Panc1 (cell line): ENCODE measurements at regions not wholly inside any gene's neighbourhood (a gene's known extent, or its start where the extent isn't known, plus 50 kb on each side); places are given as distances from the start of the nearest gene placed in this dataset.

Experiments
- ATAC-seq: fragments of 200-7000 bp; cut with Tn5 transposase; 2 replicates; pipeline ENCODE4 v1.9.1; 2020; ENCODE audit warnings: mild to moderate bottlenecking, moderate library complexity
- BruUV-seq: library from RNA; stranded (reverse); fragments of 400-500 nt; replicated peaks from 2 replicates; lab custom pipeline; 2021; lab: Mats Ljungman, UMichigan
- CTCF ChIA-PET: fragments of 300-600 bp; sonication (Branson Sonifier 250); formaldehyde crosslinking; loops from one replicate; lab custom pipeline; 2022; ENCODE audit warnings: antibody characterized with exemption; lab: Charles Lee
- POLR2A ChIA-PET: fragments of 300-600 bp; sonication (Branson Sonifier 250); formaldehyde crosslinking; loops from one replicate; lab custom pipeline; 2022; ENCODE audit warnings: antibody characterized with exemption; lab: Charles Lee
- DNase-seq: peaks from one replicate; pipeline ENCODE4 v3.0.0-alpha.2; 2010; ENCODE audit warnings: low read depth, low spot score
- H3K27ac ChIP-seq: 2 replicates; pipeline ENCODE4 v1.5.1; 2011; ENCODE audit warnings: mild to moderate bottlenecking, low read length, inconsistent platforms
- H3K27me3 ChIP-seq: fragments of 200-500 bp; sonication (Bioruptor generic); 2 replicates; pipeline ENCODE4 v1.6.0; 2014; ENCODE audit warnings: low read length, inconsistent platforms; ENCODE audit not compliant: control insufficient read depth, insufficient read depth
- H3K36me3 ChIP-seq: fragments of 200-500 bp; sonication (Bioruptor generic); 2 replicates; pipeline ENCODE4 v1.5.1; 2014; ENCODE audit warnings: inconsistent platforms, mild to moderate bottlenecking, low read length, moderate library complexity; ENCODE audit not compliant: control insufficient read depth, insufficient read depth
- H3K4me1 ChIP-seq: 2 replicates; pipeline ENCODE4 v1.5.1; 2011; ENCODE audit warnings: inconsistent platforms, mild to moderate bottlenecking, low read length, moderate library complexity; ENCODE audit not compliant: control insufficient read depth, insufficient read depth
- H3K4me3 ChIP-seq, 2 experiments: 2 replicates each; pipeline ENCODE4 v1.5.1; 2011 to 2012; ENCODE audit warnings: low read depth in 2 of 2, low read length in 2 of 2, mild to moderate bottlenecking in 2 of 2, inconsistent platforms in 1 of 2, moderate library complexity in 1 of 2
- H3K9me3 ChIP-seq: fragments of 200-500 bp; sonication (Bioruptor generic); 2 replicates; pipeline ENCODE4 v1.5.1; 2014; ENCODE audit warnings: low read depth, mild to moderate bottlenecking, inconsistent platforms, low read length, moderate library complexity; ENCODE audit not compliant: control insufficient read depth, insufficient read depth
- POLR2AphosphoS5 ChIP-seq: IDR thresholded peaks from 2 replicates; pipeline ENCODE4 v1.6.1; 2012; ENCODE audit warnings: mild to moderate bottlenecking, low read depth, low read length, moderate library complexity
- REST ChIP-seq, 2 experiments: IDR thresholded peaks; 2 replicates each; pipeline ENCODE4 v1.6.1; 2011 to 2012; ENCODE audit warnings: low read depth in 2 of 2, control low read depth in 1 of 2, low read length in 1 of 2, mild to moderate bottlenecking in 1 of 2, moderate library complexity in 1 of 2; ENCODE audit not compliant: insufficient read depth in 1 of 2
- SIN3A ChIP-seq: IDR thresholded peaks from 2 replicates; pipeline ENCODE4 v1.6.1; 2012; ENCODE audit warnings: low read depth, mild to moderate bottlenecking, low read length, moderate library complexity, borderline replicate concordance; ENCODE audit not compliant: insufficient read depth
- TCF7L2 ChIP-seq: IDR thresholded peaks from 2 replicates; pipeline ENCODE4 v1.6.1; 2011; ENCODE audit warnings: mild to moderate bottlenecking, low read depth, low read length, inconsistent platforms
- in situ Hi-C: cut with HindIII; loops from 2 replicates; pipeline ENCODE4 v1.10.0; 2016; ENCODE audit warnings: low sequenced_read_pairs, low pct_unique_long_range_greater_than_20kb
- intact Hi-C: fragments of 100-400 bp; cut with micrococcal nuclease; formaldehyde crosslinking; loops from one replicate; pipeline ENCODE4 v1.10.0; 2022; ENCODE audit not compliant: unreplicated experiment
- TF ChIP-seq, protein P1 (sequence below): fragments of 450-650 bp; IDR thresholded peaks from 2 replicates; pipeline ENCODE4 v1.5.1; 2017; ENCODE audit warnings: mild to moderate bottlenecking

GRCh38 chr4:129804461-129804981, 708.6 kb downstream of the C4orf33 start:
- no TSS peak for BruUV-seq
- Histone ChIP-seq H3K27ac (no peak overlapping the region), H3K27me3 (no peaks in the 10 kb centered on the region), H3K9me3 (no peaks in the 10 kb centered on the region), H3K4me3 (no peak overlapping the region), H3K4me1 (no peaks in the 10 kb centered on the region), H3K36me3 (no peaks in the 10 kb centered on the region)
- POLR2A ChIA-PET = no interaction called here
- CTCF ChIA-PET = no interaction called here
- ATAC-seq (no peak), DNase-seq (no peak)
- in situ Hi-C loops (no loop called here), intact Hi-C loops (no loop called here)
- TF ChIP-seq, protein P1, sequence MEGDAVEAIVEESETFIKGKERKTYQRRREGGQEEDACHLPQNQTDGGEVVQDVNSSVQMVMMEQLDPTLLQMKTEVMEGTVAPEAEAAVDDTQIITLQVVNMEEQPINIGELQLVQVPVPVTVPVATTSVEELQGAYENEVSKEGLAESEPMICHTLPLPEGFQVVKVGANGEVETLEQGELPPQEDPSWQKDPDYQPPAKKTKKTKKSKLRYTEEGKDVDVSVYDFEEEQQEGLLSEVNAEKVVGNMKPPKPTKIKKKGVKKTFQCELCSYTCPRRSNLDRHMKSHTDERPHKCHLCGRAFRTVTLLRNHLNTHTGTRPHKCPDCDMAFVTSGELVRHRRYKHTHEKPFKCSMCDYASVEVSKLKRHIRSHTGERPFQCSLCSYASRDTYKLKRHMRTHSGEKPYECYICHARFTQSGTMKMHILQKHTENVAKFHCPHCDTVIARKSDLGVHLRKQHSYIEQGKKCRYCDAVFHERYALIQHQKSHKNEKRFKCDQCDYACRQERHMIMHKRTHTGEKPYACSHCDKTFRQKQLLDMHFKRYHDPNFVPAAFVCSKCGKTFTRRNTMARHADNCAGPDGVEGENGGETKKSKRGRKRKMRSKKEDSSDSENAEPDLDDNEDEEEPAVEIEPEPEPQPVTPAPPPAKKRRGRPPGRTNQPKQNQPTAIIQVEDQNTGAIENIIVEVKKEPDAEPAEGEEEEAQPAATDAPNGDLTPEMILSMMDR = no peak
- TF ChIP-seq POLR2AphosphoS5 (no peak), SIN3A (no peak), REST (IDR thresholded peaks at IDR 0.05; ENCODE audit: insufficient read depth in 1 of 2, low read depth in 2 of 2, low read length in 1 of 2) (no peak), TCF7L2 (no peak)

DNA sequence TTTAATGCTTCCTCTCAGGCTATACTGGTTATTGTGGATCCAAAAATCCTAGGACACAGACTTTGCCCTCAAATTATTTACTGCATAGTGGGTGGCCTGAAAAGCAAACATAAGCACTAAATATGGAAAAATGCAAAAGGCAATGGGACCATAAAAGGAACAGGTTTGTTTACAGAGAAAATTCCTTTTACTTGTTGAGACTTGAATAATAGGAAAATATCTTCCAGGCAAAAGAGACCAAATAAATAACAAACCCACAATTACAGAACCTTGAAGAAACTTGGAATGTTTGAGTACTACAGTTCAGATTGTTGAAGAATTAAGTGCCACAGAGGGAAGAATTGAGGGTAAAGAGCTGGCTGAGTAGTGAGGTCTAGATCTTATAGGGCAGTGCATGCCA, 711.0 kb downstream of the C4orf33 start:
- DNase-seq (no peak), ATAC-seq (no peak)
- in situ Hi-C loops = no loop called here
- Histone ChIP-seq H3K27me3 (no peaks in the 10 kb centered on the region), H3K4me1 (no peaks in the 10 kb centered on the region), H3K27ac (no peak overlapping the region), H3K36me3 (no peaks in the 10 kb centered on the region), H3K9me3 (no peaks in the 10 kb centered on the region), H3K4me3 (no peak overlapping the region)
- ChIA-PET CTCF (no interaction called here), POLR2A (no interaction called here)
- intact Hi-C loops = no loop called here
- TF ChIP-seq, protein P1 = no peak
- no peak for TF ChIP-seq TCF7L2
- no peak for TF ChIP-seq SIN3A
- no peak for TF ChIP-seq POLR2AphosphoS5
- TF ChIP-seq REST (IDR thresholded peaks at IDR 0.05; ENCODE audit: insufficient read depth in 1 of 2, low read depth in 2 of 2, low read length in 1 of 2) = no peak
- BruUV-seq = no TSS peak
